Liver (tissue), 3 donors: ENCODE measurements at regions not wholly inside any gene's neighbourhood (a gene's known extent, or its start where the extent isn't known, plus 50 kb on each side); places are given as distances from the start of the nearest gene placed in this dataset.

Experiments used
- EGR1 ChIP-seq, 2 donors: IDR thresholded peaks; 2 replicates each; pipeline ENCODE4 v1.6.1; 2016 to 2018; ENCODE audit warnings: antibody characterized with exemption in 2 of 2, low read depth in 2 of 2
- JUND ChIP-seq, 2 donors: IDR thresholded peaks; 2 replicates each; pipeline ENCODE4 v1.6.1; 2016; ENCODE audit warnings: antibody characterized with exemption in 2 of 2
- YY1 ChIP-seq: IDR thresholded peaks from 2 replicates; pipeline ENCODE4 v1.6.1; 2016; ENCODE audit warnings: antibody characterized with exemption, mild to moderate bottlenecking
- TF ChIP-seq, protein P1 (sequence below): fragments of 150-350 bp; IDR thresholded peaks from 2 replicates; pipeline ENCODE4 v1.5.1; 2017; ENCODE audit warnings: improper control_type of control experiment, low read depth, low read length; ENCODE audit not compliant: missing input control
- TF ChIP-seq, protein P2 (sequence below): IDR thresholded peaks from 2 replicates; pipeline ENCODE4 v1.6.1; 2016; ENCODE audit warnings: antibody characterized with exemption
- donor health status: healthy.
- donor health status: healthy.

DNA sequence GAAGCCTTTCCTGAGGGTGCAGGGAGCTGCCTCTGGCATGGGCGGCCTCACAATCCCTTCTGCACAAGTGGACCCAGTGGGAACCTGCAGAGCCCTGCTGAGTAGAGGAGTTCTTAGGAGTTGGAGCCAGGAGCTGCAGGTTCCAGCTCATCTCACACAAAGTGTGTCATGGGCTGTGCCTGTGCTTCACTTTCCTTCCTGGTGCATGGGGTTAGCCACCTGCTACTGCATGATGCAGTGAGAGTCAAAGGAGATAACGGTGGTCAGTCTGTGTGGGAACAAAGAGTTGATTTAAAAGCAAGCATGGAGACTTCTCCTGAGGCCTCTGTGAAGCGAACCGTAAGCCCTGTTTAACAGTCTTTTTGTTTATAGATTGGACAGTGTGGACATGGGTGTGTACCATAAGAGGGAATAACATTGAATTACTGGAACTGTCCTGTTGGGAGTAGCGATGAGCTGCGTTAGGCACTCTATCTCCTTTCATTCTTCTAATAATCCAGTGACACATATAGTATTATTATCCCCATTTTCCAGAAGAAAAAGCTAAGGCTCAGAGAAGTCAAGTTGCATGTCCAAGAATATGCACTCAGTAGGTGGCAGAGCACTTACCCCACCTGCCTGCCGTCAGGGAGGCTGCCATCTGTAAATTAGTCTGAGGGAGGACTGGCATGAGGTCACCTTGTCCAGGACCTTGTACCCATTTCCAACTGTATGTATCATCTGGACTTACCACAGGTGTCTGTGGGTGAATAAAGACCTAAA is 68.7 kb upstream of the PRR23C start:
- TF ChIP-seq, protein P1, sequence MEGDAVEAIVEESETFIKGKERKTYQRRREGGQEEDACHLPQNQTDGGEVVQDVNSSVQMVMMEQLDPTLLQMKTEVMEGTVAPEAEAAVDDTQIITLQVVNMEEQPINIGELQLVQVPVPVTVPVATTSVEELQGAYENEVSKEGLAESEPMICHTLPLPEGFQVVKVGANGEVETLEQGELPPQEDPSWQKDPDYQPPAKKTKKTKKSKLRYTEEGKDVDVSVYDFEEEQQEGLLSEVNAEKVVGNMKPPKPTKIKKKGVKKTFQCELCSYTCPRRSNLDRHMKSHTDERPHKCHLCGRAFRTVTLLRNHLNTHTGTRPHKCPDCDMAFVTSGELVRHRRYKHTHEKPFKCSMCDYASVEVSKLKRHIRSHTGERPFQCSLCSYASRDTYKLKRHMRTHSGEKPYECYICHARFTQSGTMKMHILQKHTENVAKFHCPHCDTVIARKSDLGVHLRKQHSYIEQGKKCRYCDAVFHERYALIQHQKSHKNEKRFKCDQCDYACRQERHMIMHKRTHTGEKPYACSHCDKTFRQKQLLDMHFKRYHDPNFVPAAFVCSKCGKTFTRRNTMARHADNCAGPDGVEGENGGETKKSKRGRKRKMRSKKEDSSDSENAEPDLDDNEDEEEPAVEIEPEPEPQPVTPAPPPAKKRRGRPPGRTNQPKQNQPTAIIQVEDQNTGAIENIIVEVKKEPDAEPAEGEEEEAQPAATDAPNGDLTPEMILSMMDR: no peak
- TF ChIP-seq JUND (IDR thresholded peaks at IDR 0.05): no peak
- TF ChIP-seq, protein P2, sequence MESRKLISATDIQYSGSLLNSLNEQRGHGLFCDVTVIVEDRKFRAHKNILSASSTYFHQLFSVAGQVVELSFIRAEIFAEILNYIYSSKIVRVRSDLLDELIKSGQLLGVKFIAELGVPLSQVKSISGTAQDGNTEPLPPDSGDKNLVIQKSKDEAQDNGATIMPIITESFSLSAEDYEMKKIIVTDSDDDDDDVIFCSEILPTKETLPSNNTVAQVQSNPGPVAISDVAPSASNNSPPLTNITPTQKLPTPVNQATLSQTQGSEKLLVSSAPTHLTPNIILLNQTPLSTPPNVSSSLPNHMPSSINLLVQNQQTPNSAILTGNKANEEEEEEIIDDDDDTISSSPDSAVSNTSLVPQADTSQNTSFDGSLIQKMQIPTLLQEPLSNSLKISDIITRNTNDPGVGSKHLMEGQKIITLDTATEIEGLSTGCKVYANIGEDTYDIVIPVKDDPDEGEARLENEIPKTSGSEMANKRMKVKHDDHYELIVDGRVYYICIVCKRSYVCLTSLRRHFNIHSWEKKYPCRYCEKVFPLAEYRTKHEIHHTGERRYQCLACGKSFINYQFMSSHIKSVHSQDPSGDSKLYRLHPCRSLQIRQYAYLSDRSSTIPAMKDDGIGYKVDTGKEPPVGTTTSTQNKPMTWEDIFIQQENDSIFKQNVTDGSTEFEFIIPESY: no peak
- no peak for TF ChIP-seq YY1
- no peak for TF ChIP-seq EGR1 (IDR thresholded peaks at IDR 0.05; ENCODE audit: low read depth in 2 of 2)
